Uterus (tissue), 2 donors: ENCODE measurements at regions not wholly inside any gene's neighbourhood (a gene's known extent, or its start where the extent isn't known, plus 50 kb on each side); places are given as distances from the start of the nearest gene placed in this dataset.

Experiments
- CTCF ChIP-seq, 4 experiments: fragments of 200-600 bp in 2 of 4; fragments of 450-650 bp in 2 of 4; sonication (generic) in 2 of 4; IDR thresholded peaks; one replicate each; pipeline ENCODE4 v1.5.1; 2016 to 2019; ENCODE audit warnings: antibody characterized with exemption in 4 of 4, mild to moderate bottlenecking in 2 of 4, moderate library complexity in 1 of 4
- POLR2A ChIP-seq, 2 donors: fragments of 450-650 bp; IDR thresholded peaks; one replicate each; pipeline ENCODE4 v1.6.1; 2016; ENCODE audit warnings: antibody characterized with exemption in 2 of 2, mild to moderate bottlenecking in 1 of 2, moderate library complexity in 1 of 2

GRCh38 chr7:35365523-35365922 lies 111.6 kb upstream of the TBX20 start:
- TF ChIP-seq CTCF (IDR thresholded peaks at IDR 0.05) (no peak), POLR2A (IDR thresholded peaks at IDR 0.05) (no peak)
